HCT116 (cell line): ENCODE measurements at regions not wholly inside any gene's neighbourhood (a gene's known extent, or its start where the extent isn't known, plus 50 kb on each side); places are given as distances from the start of the nearest gene placed in this dataset.

ENCODE experiments used
- ATAC-seq: fragments of 200-7000 bp; cut with Tn5 transposase; 2 replicates; pipeline ENCODE4 v1.9.1; 2020; ENCODE audit warnings: mild to moderate bottlenecking, moderate library complexity
- BruUV-seq: library from RNA; stranded (reverse); fragments of 400-500 nt; replicated peaks from 2 replicates; lab custom pipeline; 2021; lab: Mats Ljungman, UMichigan
- CTCF ChIA-PET: fragments of 300-600 bp; sonication (Branson Sonifier 250); formaldehyde crosslinking; loops from one replicate; lab custom pipeline; 2021; ENCODE audit warnings: antibody characterized with exemption; lab: Charles Lee
- POLR2A ChIA-PET: fragments of 300-600, 350-600 bp; sonication (Branson Sonifier 250); formaldehyde crosslinking; loops from one replicate; lab custom pipeline; 2021; ENCODE audit warnings: antibody characterized with exemption; lab: Charles Lee
- RAD21 ChIA-PET, 2 experiments: fragments of 300-600 bp; sonication (Branson Sonifier 250); formaldehyde crosslinking; loops; one replicate each; lab custom pipeline; 2023; ENCODE audit warnings: low total read pairs in 2 of 2; ENCODE audit not compliant: uncharacterized antibody in 2 of 2, unreplicated experiment in 2 of 2, low non-redundant PET in 1 of 2; lab: Charles Lee
- DNase-seq: peaks from one replicate; pipeline ENCODE4 v3.0.0-alpha.2; 2010; ENCODE audit warnings: low read depth, low spot score
- H2AFZ ChIP-seq: fragments of 200-600 bp; shearing (Covaris generic), sonication (generic); 2 replicates; pipeline ENCODE4 v1.6.1; 2017; ENCODE audit warnings: low read depth, mixed run types, mixed read lengths, antibody characterized with exemption, low read length; ENCODE audit not compliant: poor library complexity, severe bottlenecking
- H3K27ac ChIP-seq: 2 replicates; pipeline ENCODE4 v1.5.1; 2012; ENCODE audit warnings: low read depth, low read length
- H3K27me3 ChIP-seq: fragments of 200-600 bp; sonication (generic); 2 replicates; pipeline ENCODE4 v1.6.1; 2016; ENCODE audit warnings: mixed run types, low read length, mixed read lengths; ENCODE audit not compliant: insufficient read depth
- H3K36me3 ChIP-seq, 2 experiments: fragments of 200-500 bp in 1 of 2; fragments of 200-600 bp in 1 of 2; sonication (Bioruptor generic) in 1 of 2; sonication (generic) in 1 of 2; 2 replicates each; pipeline versions ENCODE4 v1.5.1 to v1.6.1; 2014 to 2016; ENCODE audit warnings: low read length in 2 of 2, inconsistent platforms in 1 of 2, mixed read lengths in 1 of 2, mixed run types in 1 of 2; ENCODE audit not compliant: insufficient read depth in 2 of 2, control insufficient read depth in 1 of 2
- H3K4me1 ChIP-seq, 2 experiments: fragments of 200-600 bp in 1 of 2; sonication (generic) in 1 of 2; 2 replicates each; pipeline versions ENCODE4 v1.5.1 to v1.6.1; 2012 to 2017; ENCODE audit warnings: low read length in 2 of 2, inconsistent platforms in 1 of 2, mild to moderate bottlenecking in 1 of 2, mixed read lengths in 1 of 2, mixed run types in 1 of 2, moderate library complexity in 1 of 2; ENCODE audit not compliant: insufficient read depth in 2 of 2, control insufficient read depth in 1 of 2
- H3K4me2 ChIP-seq: fragments of 200-600 bp; sonication (generic); 2 replicates; pipeline ENCODE4 v1.6.1; 2017; ENCODE audit warnings: mixed run types, low read length, mixed read lengths
- H3K4me3 ChIP-seq, 2 experiments: fragments of 200-600 bp in 1 of 2; sonication (generic) in 1 of 2; replicated peaks in 1 of 2; 2 replicates each; pipeline ENCODE4 v1.5.1; 2011 to 2016; ENCODE audit warnings: low read length in 2 of 2, control low read depth in 1 of 2, low read depth in 1 of 2, mild to moderate bottlenecking in 1 of 2, mixed read lengths in 1 of 2, mixed run types in 1 of 2
- H3K79me2 ChIP-seq: fragments of 200-600 bp; sonication (generic); 2 replicates; pipeline ENCODE4 v1.6.1; 2017; ENCODE audit warnings: mild to moderate bottlenecking, mixed run types, low read length, moderate library complexity, mixed read lengths; ENCODE audit not compliant: insufficient read depth
- H3K9ac ChIP-seq: fragments of 200-600 bp; sonication (generic); 2 replicates; pipeline ENCODE4 v1.6.1; 2016; ENCODE audit warnings: low read length, mixed read lengths
- H3K9me2 ChIP-seq: fragments of 200-600 bp; sonication (generic), shearing (Covaris generic); 2 replicates; pipeline ENCODE4 v1.6.1; 2017; ENCODE audit warnings: mixed run types, mild to moderate bottlenecking, moderate library complexity; ENCODE audit not compliant: insufficient read depth
- H3K9me3 ChIP-seq, 2 experiments: fragments of 200-500 bp in 1 of 2; fragments of 200-600 bp in 1 of 2; sonication (Bioruptor generic) in 1 of 2; sonication (generic) in 1 of 2; 2 replicates each; pipeline ENCODE4 v1.6.1; 2014 to 2017; ENCODE audit warnings: low read length in 2 of 2, mixed read lengths in 2 of 2, inconsistent platforms in 1 of 2, low read depth in 1 of 2, mild to moderate bottlenecking in 1 of 2, mixed run types in 1 of 2, moderate library complexity in 1 of 2; ENCODE audit not compliant: control insufficient read depth in 1 of 2, insufficient read depth in 1 of 2
- H4K20me1 ChIP-seq: fragments of 200-600 bp; sonication (generic), shearing (Covaris generic); 2 replicates; pipeline ENCODE4 v1.6.1; 2017; ENCODE audit warnings: mixed run types, mild to moderate bottlenecking, moderate library complexity; ENCODE audit not compliant: insufficient read depth
- ATF3 ChIP-seq: IDR thresholded peaks from 2 replicates; pipeline ENCODE4 v1.6.1; 2012
- CBX3 ChIP-seq: IDR thresholded peaks from 2 replicates; pipeline ENCODE4 v1.6.1; 2012; ENCODE audit warnings: low read depth
- CEBPB ChIP-seq: IDR thresholded peaks from 2 replicates; pipeline ENCODE4 v1.6.1; 2012; ENCODE audit warnings: low read depth
- ELF1 ChIP-seq: IDR thresholded peaks from 2 replicates; pipeline ENCODE4 v1.6.1; 2012; ENCODE audit warnings: low read depth, borderline replicate concordance
- EZH2phosphoT487 ChIP-seq: fragments of 200-600 bp; IDR thresholded peaks from 2 replicates; pipeline ENCODE4 v1.6.1; 2018; ENCODE audit warnings: antibody characterized with exemption, borderline replicate concordance
- FOSL1 ChIP-seq: IDR thresholded peaks from 2 replicates; pipeline ENCODE4 v1.6.1; 2012; ENCODE audit warnings: low read depth
- JUND ChIP-seq: IDR thresholded peaks from 2 replicates; pipeline ENCODE4 v1.6.1; 2012
- POLR2A ChIP-seq: IDR thresholded peaks from 2 replicates; pipeline ENCODE4 v1.7.0; 2011; ENCODE audit warnings: borderline replicate concordance; ENCODE audit not compliant: insufficient read depth, insufficient read length; ENCODE audit errors: extremely low read depth
- POLR2AphosphoS5 ChIP-seq: IDR thresholded peaks from 2 replicates; pipeline ENCODE4 v1.6.1; 2011; ENCODE audit warnings: mild to moderate bottlenecking, low read depth, low read length, moderate library complexity
- RAD21 ChIP-seq: IDR thresholded peaks from 2 replicates; pipeline ENCODE4 v1.6.1; 2012; ENCODE audit warnings: low read depth, mild to moderate bottlenecking
- REST ChIP-seq: IDR thresholded peaks from 2 replicates; pipeline ENCODE4 v1.6.1; 2012; ENCODE audit warnings: low read depth
- SIN3A ChIP-seq: IDR thresholded peaks from 2 replicates; pipeline ENCODE4 v1.6.1; 2012; ENCODE audit warnings: low read depth
- SP1 ChIP-seq: IDR thresholded peaks from 2 replicates; pipeline ENCODE4 v1.6.1; 2012; ENCODE audit warnings: low read depth
- TCF7L2 ChIP-seq: IDR thresholded peaks from 2 replicates; pipeline ENCODE4 v1.7.0; 2011; ENCODE audit warnings: borderline replicate concordance, inconsistent platforms; ENCODE audit not compliant: insufficient read depth, insufficient read length; ENCODE audit errors: extremely low read depth
- ZFX ChIP-seq: fragments of 450-650 bp; IDR thresholded peaks from 2 replicates; pipeline ENCODE4 v1.6.1; 2017
- intact Hi-C: fragments of 100-400 bp; cut with micrococcal nuclease; formaldehyde crosslinking; loops from 2 replicates; pipeline ENCODE4 v1.10.0; 2022
- TF ChIP-seq, protein P1 (sequence below): IDR thresholded peaks from 2 replicates; pipeline ENCODE4 v1.6.1; 2011; ENCODE audit warnings: mild to moderate bottlenecking, low read length, moderate library complexity; ENCODE audit not compliant: insufficient replicate concordance; ENCODE audit errors: extremely low read depth
- TF ChIP-seq, protein P2 (sequence below): IDR thresholded peaks from 2 replicates; pipeline ENCODE4 v1.6.1; 2012

DNA sequence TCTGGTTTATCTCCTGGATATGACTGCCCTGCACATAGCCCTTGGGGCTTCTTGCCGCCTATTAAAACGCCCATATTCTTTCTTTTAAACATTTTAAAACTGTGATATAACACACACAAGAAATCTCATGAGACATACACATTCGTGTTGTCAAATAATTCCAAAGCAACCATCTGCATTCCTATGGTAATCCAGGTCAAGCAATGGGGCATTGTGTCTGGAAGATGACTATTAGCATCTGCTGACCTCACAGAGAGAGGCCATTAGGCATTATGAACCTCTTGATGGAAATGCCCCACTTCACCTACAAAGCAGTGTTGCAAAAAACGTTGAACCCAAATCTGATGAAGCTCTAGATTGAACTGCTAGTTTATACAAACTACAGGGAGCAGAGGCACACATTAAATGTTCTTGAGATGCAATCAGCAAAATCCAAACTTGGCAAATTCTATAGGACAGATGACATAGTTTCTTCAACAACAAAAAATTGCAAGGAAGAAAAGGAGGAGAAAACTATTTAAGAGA is 513.8 kb upstream of the CCDC196 start:
- intact Hi-C loops: no loop called here
- Histone ChIP-seq H3K9me3 (no peaks in the 10 kb centered on the region), H3K27me3 (peaks cover 24% of the 10 kb centered on the region; the same call in 1 of the 2 replicates), H3K4me1 (no peaks in the 10 kb centered on the region), H3K4me3 (no peak overlapping the region), H3K4me2 (no peak overlapping the region), H2AFZ (no peak overlapping the region), H3K79me2 (no peaks in the 10 kb centered on the region), H3K36me3 (no peaks in the 10 kb centered on the region), H3K27ac (no peak overlapping the region), H3K9ac (no peak overlapping the region), H4K20me1 (no peaks in the 10 kb centered on the region), H3K9me2 (no peaks in the 10 kb centered on the region)
- no peak for ATAC-seq
- ChIA-PET CTCF (no interaction called here), POLR2A (no interaction called here), RAD21 (no interaction called here)
- DNase-seq: no peak
- no TSS peak for BruUV-seq
- TF ChIP-seq POLR2A (no peak), CBX3 (no peak)

DNA sequence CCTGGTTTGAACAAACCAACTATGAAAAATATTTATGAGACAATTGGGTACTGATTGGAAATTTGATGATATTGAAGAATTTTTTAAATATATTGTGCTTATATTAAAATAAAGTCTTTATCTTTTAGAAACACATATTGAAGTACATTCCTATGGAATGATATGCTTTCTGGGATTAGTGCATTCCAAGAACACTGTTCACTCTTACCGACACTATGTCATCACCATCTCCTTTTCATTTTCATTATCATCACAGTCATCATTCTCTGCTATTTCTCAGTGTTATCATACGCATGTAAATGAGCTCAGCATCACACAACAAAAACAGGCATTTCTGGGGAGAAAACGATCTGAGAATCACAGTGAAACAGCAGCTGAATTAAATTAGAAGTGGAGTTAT is 513.3 kb upstream of the CCDC196 start:
- H4K20me1 ChIP-seq: no peaks in the 10 kb centered on the region
- intact Hi-C loops: no loop called here
- no peak overlapping the region for H3K4me2 ChIP-seq
- ChIA-PET RAD21 (no interaction called here), POLR2A (no interaction called here), CTCF (no interaction called here)
- peaks cover 19% of the 10 kb centered on the region; the same call in 1 of the 2 replicates for H3K27me3 ChIP-seq
- ATAC-seq (no peak), DNase-seq (no peak)
- no peak overlapping the region for H3K4me3 ChIP-seq
- H3K4me1 ChIP-seq: no peaks in the 10 kb centered on the region
- H3K27ac ChIP-seq: no peak overlapping the region
- no peaks in the 10 kb centered on the region for H3K36me3 ChIP-seq
- no peaks in the 10 kb centered on the region for H3K9me3 ChIP-seq
- H3K79me2 ChIP-seq: no peaks in the 10 kb centered on the region
- H3K9me2 ChIP-seq: no peaks in the 10 kb centered on the region
- H2AFZ ChIP-seq: no peak overlapping the region
- BruUV-seq: no TSS peak
- no peak overlapping the region for H3K9ac ChIP-seq
- no peak for TF ChIP-seq POLR2A
- TF ChIP-seq POLR2AphosphoS5: no peak
- no peak for TF ChIP-seq EZH2phosphoT487
- no peak for TF ChIP-seq ATF3
- TF ChIP-seq RAD21: no peak
- no peak for TF ChIP-seq JUND
- TF ChIP-seq, protein P1, sequence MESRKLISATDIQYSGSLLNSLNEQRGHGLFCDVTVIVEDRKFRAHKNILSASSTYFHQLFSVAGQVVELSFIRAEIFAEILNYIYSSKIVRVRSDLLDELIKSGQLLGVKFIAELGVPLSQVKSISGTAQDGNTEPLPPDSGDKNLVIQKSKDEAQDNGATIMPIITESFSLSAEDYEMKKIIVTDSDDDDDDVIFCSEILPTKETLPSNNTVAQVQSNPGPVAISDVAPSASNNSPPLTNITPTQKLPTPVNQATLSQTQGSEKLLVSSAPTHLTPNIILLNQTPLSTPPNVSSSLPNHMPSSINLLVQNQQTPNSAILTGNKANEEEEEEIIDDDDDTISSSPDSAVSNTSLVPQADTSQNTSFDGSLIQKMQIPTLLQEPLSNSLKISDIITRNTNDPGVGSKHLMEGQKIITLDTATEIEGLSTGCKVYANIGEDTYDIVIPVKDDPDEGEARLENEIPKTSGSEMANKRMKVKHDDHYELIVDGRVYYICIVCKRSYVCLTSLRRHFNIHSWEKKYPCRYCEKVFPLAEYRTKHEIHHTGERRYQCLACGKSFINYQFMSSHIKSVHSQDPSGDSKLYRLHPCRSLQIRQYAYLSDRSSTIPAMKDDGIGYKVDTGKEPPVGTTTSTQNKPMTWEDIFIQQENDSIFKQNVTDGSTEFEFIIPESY: no peak
- no peak for TF ChIP-seq FOSL1
- no peak for TF ChIP-seq REST
- no peak for TF ChIP-seq TCF7L2
- TF ChIP-seq ELF1: no peak
- TF ChIP-seq CEBPB: no peak
- TF ChIP-seq SIN3A: no peak
- TF ChIP-seq ZFX: no peak
- TF ChIP-seq SP1: no peak
- TF ChIP-seq, protein P2, sequence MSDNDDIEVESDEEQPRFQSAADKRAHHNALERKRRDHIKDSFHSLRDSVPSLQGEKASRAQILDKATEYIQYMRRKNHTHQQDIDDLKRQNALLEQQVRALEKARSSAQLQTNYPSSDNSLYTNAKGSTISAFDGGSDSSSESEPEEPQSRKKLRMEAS: no peak
